Nephron (organoid): ENCODE measurements at regions not wholly inside any gene's neighbourhood (a gene's known extent, or its start where the extent isn't known, plus 50 kb on each side); places are given as distances from the start of the nearest gene placed in this dataset.

Experiments used
- H3K27ac Mint-ChIP-seq, 3 experiments: 2 replicates each; pipeline ENCODE4 v1.8.0; 2020; ENCODE audit warnings: mixed read lengths in 3 of 3, mild to moderate bottlenecking in 2 of 3, moderate library complexity in 1 of 3
- H3K27me3 Mint-ChIP-seq: 2 replicates; pipeline ENCODE4 v1.8.0; 2021; ENCODE audit warnings: low read depth, mild to moderate bottlenecking, moderate library complexity, mixed read lengths
- H3K36me3 Mint-ChIP-seq: 2 replicates; pipeline ENCODE4 v1.8.0; 2020; ENCODE audit warnings: low read depth, mixed read lengths
- H3K4me1 Mint-ChIP-seq: 2 replicates; pipeline ENCODE4 v1.8.0; 2020; ENCODE audit warnings: mixed read lengths
- H3K4me3 Mint-ChIP-seq, 3 experiments: 2 replicates each; pipeline ENCODE4 v1.8.0; 2020; ENCODE audit warnings: mild to moderate bottlenecking in 3 of 3, mixed read lengths in 3 of 3, moderate library complexity in 2 of 3
- H3K9me3 Mint-ChIP-seq: 2 replicates; pipeline ENCODE4 v1.8.0; 2020; ENCODE audit warnings: mixed read lengths
- TF ChIP-seq, protein P1 (sequence below), 3 experiments: fragments of 200-600 bp; sonication (generic); IDR thresholded peaks; one replicate each; pipeline ENCODE4 v1.5.0; 2021; ENCODE audit warnings: antibody characterized with exemption in 3 of 3; ENCODE audit not compliant: unreplicated experiment in 3 of 3

DNA sequence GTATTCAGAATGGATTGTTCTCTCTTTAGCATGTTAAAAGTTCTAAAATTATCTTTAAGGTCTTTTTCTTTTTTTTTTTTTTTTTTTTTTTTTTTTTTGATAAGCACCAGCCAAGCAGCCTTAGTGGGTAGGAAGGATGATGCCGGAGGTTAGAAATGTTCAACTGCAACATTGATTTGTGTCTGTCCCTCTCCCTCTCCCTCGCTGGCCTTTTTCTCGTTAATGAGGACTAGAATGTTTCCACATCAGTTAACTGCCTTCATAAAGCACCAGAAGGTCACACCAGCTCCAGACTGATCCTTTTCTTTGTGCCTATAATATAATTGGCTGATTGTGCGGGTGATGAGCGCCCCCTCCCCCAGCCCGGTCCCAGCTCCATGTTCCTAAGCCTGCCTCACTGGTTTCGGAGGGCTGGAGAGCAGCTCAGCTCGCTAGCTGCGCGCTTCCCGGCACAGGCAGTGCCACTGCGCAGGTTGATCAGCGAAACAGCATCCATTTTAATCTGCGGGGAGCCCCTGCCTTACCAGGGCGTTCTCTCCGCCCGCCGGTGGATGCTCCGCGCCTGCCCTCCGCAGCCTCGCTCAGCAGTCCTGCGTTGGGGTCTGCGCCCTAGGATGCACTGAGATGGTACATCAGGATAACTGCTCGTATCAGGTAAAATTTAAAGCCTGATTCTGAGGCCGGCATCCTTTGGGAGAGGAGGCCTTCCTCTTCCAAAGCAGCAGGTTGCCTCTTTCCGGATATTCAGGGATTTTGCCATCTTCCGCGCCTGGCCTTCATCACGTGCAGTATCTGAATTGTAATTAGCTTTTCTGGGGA is 148.9 kb upstream of the IL12A start, which contains the start of gene SCHIP1:
Gene SCHIP1, plus strand, starts transcription at position 301 of the 819 bp plus-strand sequence.
- no peaks in the 10 kb centered on the region for H3K9me3 Mint-ChIP-seq
- peaks cover 9% of the 10 kb centered on the region for H3K27me3 Mint-ChIP-seq
- H3K27ac Mint-ChIP-seq: peak within 1 kb of the TSS; percentile 41 to 86 (median 82)

DNA sequence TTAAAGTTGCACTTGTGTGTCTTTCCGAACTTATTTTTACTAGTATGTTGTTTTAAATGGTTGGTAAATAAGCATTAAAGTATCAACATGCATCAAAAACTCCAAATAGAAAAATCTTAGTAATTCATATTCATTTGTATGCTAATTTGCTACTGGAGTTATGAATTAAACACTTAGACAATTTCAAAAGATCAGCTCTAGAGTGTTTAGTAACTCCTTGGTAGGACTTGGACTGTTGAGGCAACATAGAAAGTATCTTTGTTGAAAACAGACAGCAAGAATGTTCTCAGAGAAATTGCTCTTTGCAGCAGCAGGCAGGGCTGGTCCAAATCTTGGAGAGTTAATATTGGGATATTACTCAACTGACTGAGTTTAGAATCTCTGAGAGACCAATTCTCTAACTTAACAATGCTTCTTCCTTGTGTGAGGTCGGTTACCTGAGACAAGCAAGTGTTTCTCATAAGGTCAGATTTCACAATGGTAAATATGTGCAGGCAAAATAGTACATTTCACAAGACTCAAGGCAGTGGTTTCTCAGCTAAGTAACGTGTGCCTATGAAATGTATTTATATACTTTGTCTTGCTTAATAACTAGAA is 147.8 kb upstream of the IL12A start:
- Mint-ChIP-seq H3K4me3 (peak overlapping the region; percentile 80 to 81 (median 80)), H3K9me3 (no peaks in the 10 kb centered on the region), H3K36me3 (no peaks in the 10 kb centered on the region), H3K27ac (peak overlapping the region in 2 of 3 experiments; percentile 13 to 41), H3K27me3 (peaks cover 9% of the 10 kb centered on the region), H3K4me1 (peaks cover 65% of the 10 kb centered on the region)
- TF ChIP-seq, protein P1, sequence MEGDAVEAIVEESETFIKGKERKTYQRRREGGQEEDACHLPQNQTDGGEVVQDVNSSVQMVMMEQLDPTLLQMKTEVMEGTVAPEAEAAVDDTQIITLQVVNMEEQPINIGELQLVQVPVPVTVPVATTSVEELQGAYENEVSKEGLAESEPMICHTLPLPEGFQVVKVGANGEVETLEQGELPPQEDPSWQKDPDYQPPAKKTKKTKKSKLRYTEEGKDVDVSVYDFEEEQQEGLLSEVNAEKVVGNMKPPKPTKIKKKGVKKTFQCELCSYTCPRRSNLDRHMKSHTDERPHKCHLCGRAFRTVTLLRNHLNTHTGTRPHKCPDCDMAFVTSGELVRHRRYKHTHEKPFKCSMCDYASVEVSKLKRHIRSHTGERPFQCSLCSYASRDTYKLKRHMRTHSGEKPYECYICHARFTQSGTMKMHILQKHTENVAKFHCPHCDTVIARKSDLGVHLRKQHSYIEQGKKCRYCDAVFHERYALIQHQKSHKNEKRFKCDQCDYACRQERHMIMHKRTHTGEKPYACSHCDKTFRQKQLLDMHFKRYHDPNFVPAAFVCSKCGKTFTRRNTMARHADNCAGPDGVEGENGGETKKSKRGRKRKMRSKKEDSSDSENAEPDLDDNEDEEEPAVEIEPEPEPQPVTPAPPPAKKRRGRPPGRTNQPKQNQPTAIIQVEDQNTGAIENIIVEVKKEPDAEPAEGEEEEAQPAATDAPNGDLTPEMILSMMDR (IDR thresholded peaks at IDR 0.05; ENCODE audit: unreplicated experiment in 3 of 3): no peak

More for the DNA sequence above, 148.9 kb upstream of the IL12A start, which contains the start of gene SCHIP1:
- peak within 1 kb of the TSS; percentile 80 to 81 (median 80) for H3K4me3 Mint-ChIP-seq
- H3K36me3 Mint-ChIP-seq: no peaks in the 10 kb centered on the region
- TF ChIP-seq, protein P1 (IDR thresholded peaks at IDR 0.05; ENCODE audit: unreplicated experiment in 3 of 3): no peak
- H3K4me1 Mint-ChIP-seq: peaks cover 59% of the 10 kb centered on the region

DNA sequence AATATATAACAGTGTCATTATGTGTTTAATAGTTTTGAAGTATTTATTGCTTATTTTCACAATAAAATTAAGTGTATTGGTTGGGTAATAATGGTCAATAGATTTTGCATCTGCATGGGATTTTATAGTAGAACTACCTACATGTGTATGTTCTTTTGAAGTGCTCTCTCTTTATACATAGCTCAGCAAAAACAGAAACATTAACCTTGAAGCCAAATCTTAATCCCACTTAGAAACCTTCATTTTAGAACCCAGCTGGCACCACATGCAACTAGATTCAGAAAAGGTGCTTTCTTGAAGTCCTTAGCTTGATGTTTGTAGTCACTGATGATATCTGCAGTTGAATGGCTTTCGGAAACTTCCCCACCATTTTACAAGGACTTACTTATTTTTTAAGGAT is 146.9 kb upstream of the IL12A start:
- H3K27ac Mint-ChIP-seq: no peak overlapping the region
- peaks cover 9% of the 10 kb centered on the region for H3K27me3 Mint-ChIP-seq
- H3K4me3 Mint-ChIP-seq: peak overlapping the region in 1 of 3 experiments; percentile 5
- peaks cover 63% of the 10 kb centered on the region for H3K4me1 Mint-ChIP-seq
- TF ChIP-seq, protein P1 (IDR thresholded peaks at IDR 0.05; ENCODE audit: unreplicated experiment in 3 of 3): no peak
- H3K9me3 Mint-ChIP-seq: no peaks in the 10 kb centered on the region
- H3K36me3 Mint-ChIP-seq: no peaks in the 10 kb centered on the region

DNA sequence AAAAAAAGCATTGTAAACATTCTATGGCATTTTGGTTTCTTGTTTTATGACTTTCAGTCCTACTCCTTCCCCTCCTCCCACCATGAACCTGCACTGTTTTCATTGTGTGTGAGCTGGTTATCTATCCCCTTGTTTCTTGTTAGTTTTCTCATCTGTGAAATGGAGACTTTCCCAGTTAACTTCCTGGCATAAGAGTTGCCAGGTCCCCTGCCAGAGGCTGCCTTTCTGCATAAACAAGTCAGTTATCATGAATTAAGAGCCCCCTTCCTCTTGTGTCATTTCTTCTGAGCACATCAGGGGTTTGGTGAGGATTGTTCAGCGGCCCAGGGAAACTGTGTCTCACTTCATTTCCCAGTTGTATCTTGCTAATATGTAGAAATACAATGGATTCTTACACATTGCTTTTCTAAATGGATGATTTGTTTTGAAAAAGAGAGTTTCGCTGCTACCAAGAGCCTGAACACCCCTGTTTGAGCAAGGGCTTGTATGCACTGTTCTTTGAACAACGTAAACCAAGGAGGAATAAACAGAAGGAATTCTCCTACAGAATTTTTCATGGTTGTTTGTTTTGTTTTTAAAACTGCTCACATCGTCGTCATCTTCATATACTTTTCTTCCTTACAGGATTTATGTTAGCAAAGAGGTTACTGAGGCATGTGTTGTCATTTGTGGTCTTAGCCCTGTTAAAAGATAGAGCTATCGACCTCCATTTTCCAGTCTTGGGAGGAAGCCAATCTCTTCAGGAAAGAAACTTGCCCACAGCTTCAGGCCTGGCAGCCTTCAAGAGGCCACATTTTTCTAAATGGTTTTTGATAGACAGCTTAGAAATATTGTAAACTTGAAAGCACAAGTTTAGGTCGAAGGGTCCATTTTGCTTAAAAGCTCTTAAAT is 144.6 kb upstream of the IL12A start:
- H3K27me3 Mint-ChIP-seq: peaks cover 9% of the 10 kb centered on the region
- TF ChIP-seq, protein P1 (IDR thresholded peaks at IDR 0.05; ENCODE audit: unreplicated experiment in 3 of 3): no peak
- peak overlapping the region; percentile 16 to 71 (median 27) for H3K27ac Mint-ChIP-seq
- H3K36me3 Mint-ChIP-seq: no peaks in the 10 kb centered on the region
- H3K4me3 Mint-ChIP-seq: peak overlapping the region in 1 of 3 experiments; percentile 5
- H3K4me1 Mint-ChIP-seq: peaks cover 51% of the 10 kb centered on the region
- no peaks in the 10 kb centered on the region for H3K9me3 Mint-ChIP-seq

DNA sequence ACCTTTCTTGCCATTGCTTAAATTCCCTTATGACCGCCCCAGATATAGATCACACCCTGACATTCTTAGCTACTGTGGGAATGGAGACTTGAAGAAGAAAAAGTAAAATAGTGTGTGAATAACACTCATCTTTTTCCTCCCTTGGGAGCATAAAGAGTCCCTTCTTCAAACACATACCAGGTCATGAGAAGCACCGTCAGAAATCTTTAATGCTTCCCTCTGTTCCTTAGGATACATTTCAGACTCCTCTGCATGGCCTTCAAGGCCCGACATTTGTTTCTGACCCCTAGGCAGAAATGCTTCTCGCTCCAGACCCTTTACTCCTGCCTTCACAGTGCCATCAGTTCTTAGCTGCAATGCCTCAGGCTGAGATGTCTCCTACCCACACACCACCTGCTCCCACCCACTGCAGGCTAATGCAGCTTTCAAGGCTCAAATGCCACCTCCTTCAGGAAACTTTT is 143.8 kb upstream of the IL12A start:
- peak overlapping the region; percentile 16 to 71 (median 27) for H3K27ac Mint-ChIP-seq
- no peaks in the 10 kb centered on the region for H3K9me3 Mint-ChIP-seq
- TF ChIP-seq, protein P1 (IDR thresholded peaks at IDR 0.05; ENCODE audit: unreplicated experiment in 3 of 3): no peak
- H3K4me1 Mint-ChIP-seq: peaks cover 47% of the 10 kb centered on the region
- H3K27me3 Mint-ChIP-seq: peaks cover 5% of the 10 kb centered on the region
- H3K36me3 Mint-ChIP-seq: no peaks in the 10 kb centered on the region
- peak overlapping the region in 1 of 3 experiments; percentile 31 for H3K4me3 Mint-ChIP-seq
